DOHH2 (cell line): ENCODE measurements at regions not wholly inside any gene's neighbourhood (a gene's known extent, or its start where the extent isn't known, plus 50 kb on each side); places are given as distances from the start of the nearest gene placed in this dataset.

Experiments
- EZH2phosphoT487 ChIP-seq: fragments of 200-600 bp; sonication (generic); IDR thresholded peaks from 2 replicates; pipeline ENCODE4 v1.6.1; 2017; ENCODE audit warnings: borderline replicate concordance, mild to moderate bottlenecking, antibody characterized with exemption, low read length, moderate library complexity, mixed read lengths
- TF ChIP-seq, protein P1 (sequence below): fragments of 200-600 bp; sonication (generic); IDR thresholded peaks from one replicate; pipeline ENCODE4 v1.5.1; 2014; ENCODE audit warnings: antibody characterized with exemption, mild to moderate bottlenecking, low read depth, low read length; ENCODE audit not compliant: poor library complexity, severe bottlenecking

DNA sequence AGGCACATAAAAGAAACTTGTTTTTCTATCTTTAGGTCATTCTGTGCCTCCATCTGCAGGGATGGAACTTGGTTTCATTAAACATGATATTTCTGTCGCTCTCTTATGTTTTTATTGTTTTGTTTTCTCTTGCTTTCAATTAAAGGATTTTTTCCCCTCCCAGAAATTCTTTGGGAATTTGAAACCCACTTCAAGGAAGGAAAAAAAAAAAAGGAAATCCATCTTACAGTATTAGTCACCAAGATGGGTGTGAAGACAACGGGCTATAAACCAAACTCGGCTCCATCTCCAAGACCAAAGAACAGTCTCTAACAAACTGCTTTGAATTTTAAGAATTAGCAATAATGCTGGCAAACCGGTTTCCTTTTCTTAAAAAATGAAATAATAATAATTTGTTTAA is 244.1 kb downstream of the BCL11A start:
- TF ChIP-seq, protein P1, sequence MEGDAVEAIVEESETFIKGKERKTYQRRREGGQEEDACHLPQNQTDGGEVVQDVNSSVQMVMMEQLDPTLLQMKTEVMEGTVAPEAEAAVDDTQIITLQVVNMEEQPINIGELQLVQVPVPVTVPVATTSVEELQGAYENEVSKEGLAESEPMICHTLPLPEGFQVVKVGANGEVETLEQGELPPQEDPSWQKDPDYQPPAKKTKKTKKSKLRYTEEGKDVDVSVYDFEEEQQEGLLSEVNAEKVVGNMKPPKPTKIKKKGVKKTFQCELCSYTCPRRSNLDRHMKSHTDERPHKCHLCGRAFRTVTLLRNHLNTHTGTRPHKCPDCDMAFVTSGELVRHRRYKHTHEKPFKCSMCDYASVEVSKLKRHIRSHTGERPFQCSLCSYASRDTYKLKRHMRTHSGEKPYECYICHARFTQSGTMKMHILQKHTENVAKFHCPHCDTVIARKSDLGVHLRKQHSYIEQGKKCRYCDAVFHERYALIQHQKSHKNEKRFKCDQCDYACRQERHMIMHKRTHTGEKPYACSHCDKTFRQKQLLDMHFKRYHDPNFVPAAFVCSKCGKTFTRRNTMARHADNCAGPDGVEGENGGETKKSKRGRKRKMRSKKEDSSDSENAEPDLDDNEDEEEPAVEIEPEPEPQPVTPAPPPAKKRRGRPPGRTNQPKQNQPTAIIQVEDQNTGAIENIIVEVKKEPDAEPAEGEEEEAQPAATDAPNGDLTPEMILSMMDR = no peak
- no peak for TF ChIP-seq EZH2phosphoT487
